GM18870 (cell line): ENCODE measurements at regions not wholly inside any gene's neighbourhood (a gene's known extent, or its start where the extent isn't known, plus 50 kb on each side); places are given as distances from the start of the nearest gene placed in this dataset.
A peak's percentile ranks its signal among the peaks of the same experiment; 100 is the strongest.
"Not testable (repeated sequence)": the region's sequence is repeated elsewhere in the genome, so short reads cannot be mapped to it uniquely, and the experiment has no call there.

Source experiments
- ATAC-seq: cut with Tn5 transposase; IDR thresholded peaks from one replicate; pipeline ENCODE4 v1.9.1; 2021; ENCODE audit warnings: moderate library complexity; ENCODE audit not compliant: unreplicated experiment

DNA sequence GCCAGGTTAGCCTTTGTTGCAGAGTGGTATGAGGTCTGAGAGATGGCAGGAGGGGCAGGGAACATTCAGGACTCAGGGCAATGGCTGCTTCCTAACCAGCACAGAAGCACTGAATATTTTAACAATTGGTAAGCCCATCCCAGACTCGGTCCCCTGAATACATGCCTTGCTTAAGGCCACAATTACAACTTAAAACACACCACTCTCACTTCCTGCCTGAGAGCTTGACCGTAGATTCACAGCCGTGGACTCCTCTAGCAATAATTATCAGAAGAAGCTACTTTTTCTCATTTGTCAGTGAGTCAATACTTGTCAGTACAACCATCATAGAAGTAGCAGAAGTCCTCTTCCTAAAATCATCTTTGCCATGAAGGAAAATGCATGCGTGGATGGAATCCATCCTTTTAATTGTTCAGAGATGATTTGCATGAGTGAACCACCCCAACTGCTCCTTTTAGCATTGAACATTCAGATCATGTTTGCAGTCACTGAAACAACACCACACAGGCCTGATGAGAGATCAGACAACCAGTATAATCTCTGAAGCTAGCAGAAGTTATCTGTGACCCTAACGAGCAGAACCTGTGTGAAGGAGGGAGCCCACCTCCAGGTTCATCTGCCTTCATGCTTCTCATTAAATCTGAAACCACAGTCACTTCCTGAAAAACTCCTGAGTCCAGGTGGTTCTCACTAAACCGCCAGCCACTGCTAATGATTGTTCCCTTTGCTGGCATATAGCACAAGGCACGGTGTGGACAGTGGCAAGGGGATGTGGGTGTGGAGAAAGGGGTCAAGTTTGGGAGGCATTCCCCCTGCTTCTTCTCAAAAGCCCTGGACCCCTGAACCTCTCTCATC, 333.9 kb upstream of the CNR1 start:
- ATAC-seq, result no peak

DNA sequence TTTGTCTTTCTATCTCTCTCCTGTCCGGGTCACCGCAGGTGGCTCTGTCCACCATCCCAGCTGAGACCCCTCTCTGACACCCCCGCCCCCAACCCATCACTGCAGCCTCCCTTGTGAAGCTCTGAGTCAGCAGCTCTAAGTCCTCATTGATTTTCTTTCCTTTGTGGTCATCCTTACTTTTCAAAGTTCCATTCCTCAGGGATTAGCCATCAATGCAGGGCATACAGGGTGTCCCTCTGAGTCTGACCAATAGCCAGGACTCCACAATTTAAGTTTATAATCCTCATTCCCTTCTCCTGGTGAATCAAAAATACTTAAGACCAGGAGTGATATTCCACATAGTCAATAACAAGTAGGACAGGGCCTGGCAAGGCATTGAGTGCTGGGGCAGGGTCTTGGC, 333.3 kb upstream of the CNR1 start:
- no peak for ATAC-seq

- not testable (repeated sequence) for ATAC-seq
Observed at GRCh38 chr6:88497403-88497802, 331.3 kb upstream of the CNR1 start.

DNA sequence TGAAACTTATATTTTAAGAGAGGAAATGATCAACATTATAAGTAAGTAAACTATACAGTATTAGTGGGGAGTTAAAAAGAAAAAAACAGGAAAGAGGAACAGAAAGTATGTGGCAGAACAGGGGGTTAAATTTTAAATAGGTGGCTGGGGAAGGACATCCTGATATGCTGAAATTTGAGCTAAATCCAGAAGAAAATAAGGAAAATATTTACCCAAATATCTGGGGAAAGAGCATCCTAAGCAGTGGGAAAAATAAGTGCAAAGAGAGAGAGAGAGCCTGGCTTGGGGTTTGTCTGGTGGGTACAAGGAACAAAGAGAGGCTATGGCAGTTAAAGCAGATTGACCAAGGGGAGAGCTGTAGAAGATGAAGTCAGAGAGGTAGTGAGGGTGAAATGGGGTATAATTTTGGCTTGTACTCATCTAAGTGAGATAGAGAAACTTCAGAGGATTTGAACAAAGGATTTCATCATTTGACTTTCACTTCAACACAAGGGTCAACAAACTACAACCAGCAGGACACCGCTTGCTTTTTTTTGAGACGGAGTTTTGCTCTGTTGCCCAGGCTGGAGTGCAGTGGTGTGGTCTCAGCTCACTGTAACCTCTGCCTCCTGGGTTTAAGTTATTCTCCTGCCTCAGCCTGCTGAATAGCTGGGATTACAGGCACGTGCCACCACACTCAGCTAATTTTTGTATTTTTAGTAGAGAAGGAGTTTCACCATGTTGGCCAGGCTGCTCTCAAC, 328.4 kb upstream of the CNR1 start:
- peak; percentile 63 for ATAC-seq

GRCh38 chr6:88493717-88494116, 327.6 kb upstream of the CNR1 start:
- peak; percentile 47 for ATAC-seq

DNA sequence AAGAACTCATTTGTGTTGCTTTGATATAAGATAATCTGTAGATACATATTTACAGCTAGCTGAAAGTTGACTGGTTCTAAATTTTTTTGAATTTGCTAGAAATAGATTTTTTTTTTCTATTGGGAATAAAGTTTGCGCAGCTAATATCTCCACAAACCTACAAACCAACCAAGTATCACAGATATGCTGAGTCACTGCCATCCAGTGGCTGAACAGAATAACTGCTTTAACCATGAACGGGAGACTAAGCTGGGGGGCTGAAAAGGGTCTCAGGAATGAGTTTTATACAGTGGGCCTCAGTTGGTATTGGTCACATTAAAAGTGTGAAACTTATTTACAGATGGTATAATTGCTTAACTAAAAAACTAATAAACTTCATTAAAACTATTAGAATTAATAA, 326.7 kb upstream of the CNR1 start:
- ATAC-seq, result no peak

GRCh38 chr6:88492241-88492640, 326.1 kb upstream of the CNR1 start:
- no peak for ATAC-seq

GRCh38 chr6:88491266-88491880, 325.2 kb upstream of the CNR1 start:
- ATAC-seq, result no peak

- no peak for ATAC-seq
Observed at GRCh38 chr6:88490908-88491264, 324.7 kb upstream of the CNR1 start.

- no peak for ATAC-seq
Observed at GRCh38 chr6:88490195-88490907, 324.2 kb upstream of the CNR1 start.

GRCh38 chr6:88483424-88483823, 317.3 kb upstream of the CNR1 start:
- ATAC-seq, result no peak

DNA sequence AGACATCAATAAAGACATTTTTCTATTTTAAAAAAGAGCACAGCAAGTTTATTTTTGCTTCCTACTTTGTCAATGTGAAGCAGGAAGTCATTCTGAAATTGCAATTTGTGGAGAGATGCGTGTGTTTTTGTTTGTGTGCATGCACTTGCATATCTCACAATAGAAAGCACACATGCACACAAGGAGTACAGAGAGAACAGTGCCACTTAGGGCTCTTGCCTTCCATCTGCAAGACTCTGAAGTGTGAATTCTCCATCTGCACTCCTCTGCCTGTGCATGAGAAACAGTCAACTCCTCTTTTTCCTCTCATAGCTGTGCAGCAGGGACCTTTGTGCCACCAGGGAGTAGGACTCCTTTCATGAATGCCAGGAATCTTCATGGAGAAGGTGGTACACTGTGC, 316.3 kb upstream of the CNR1 start:
- ATAC-seq, result no peak

DNA sequence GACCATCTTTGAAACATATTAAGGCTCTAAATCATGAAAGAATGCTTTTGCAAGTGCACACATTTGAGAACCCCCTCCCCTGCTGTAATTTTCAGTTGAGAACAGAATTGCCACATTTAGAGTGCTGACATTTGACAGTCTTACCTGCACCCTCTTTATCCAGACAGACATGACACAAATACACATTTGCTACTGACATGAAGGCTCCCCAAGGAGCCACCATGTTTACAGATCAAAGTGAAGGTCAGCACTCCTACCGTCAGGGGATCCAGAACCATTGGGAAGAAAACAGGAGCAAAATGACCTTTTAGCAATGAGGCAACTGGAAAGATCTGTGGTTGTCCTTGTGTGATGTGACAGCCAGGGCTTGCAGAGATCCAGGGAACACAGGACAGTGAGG, 315.4 kb upstream of the CNR1 start:
- ATAC-seq, result no peak

- no peak for ATAC-seq
Observed at GRCh38 chr6:88480816-88481215, 314.7 kb upstream of the CNR1 start.

- no peak for ATAC-seq
Observed at GRCh38 chr6:88477413-88477812, 311.3 kb upstream of the CNR1 start.

GRCh38 chr6:88476388-88476787, 310.2 kb upstream of the CNR1 start:
- ATAC-seq, result no peak

GRCh38 chr6:88474720-88475119, 308.6 kb upstream of the CNR1 start:
- ATAC-seq, result no peak

- ATAC-seq, result no peak
Observed at GRCh38 chr6:88473589-88473988, 307.4 kb upstream of the CNR1 start.

DNA sequence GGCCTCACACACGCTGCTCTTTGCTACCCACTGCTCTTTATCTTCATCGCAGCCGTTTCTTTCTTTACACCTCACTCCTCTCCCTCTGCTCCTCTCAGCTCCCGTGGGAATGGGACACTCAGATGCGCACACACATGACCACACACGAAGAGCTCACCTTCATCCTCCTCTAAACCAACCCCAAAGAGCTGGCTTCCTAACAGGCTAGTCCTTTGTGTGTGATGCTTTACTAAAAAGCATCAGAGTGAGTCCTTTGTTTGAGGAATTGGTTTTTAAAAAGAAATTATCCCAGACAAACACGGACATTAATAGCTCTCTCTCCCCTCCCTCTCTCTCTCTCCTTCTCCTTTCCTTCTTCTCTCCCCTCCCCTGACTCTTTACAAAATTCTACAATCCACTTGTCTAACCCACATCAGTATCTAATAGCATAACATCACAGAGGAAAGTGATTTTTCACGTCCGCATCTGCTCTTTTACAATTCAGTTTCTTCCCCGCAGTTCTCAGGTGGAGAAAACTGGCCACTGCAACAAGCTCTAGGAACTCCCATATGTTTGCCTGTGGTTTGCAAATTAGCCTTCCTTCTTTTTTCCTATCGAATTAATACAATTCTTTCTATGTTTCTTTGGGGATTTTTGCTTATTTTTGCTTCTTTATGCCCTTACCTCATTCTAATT, 306.8 kb upstream of the CNR1 start:
- no peak for ATAC-seq

DNA sequence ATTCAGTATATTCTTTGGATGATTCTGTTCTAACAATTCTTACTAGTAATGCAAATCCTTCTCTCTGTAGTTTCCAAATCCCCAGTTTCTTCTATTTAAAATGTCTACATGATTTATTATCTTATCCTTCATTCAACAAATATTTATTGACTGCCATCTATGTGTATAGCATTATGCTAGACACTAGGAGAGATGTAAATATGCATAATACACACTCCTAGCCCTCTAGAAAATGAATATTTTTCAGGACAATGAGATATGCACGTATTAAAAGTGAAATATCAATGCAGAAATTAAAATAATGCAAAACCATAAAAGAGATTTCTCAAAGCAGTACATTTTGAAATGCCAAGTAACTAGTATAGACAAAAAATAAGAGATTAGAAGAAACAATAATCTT, 293.5 kb upstream of the CNR1 start:
- no peak for ATAC-seq

- no peak for ATAC-seq
Observed at GRCh38 chr6:88459189-88459588, 293.0 kb upstream of the CNR1 start.
